CD4-positive, alpha-beta T cell (primary cell): ENCODE measurements at regions not wholly inside any gene's neighbourhood (a gene's known extent, or its start where the extent isn't known, plus 50 kb on each side); places are given as distances from the start of the nearest gene placed in this dataset.

Source experiments
- ATAC-seq: fragments of 200-7000 bp; cut with Tn5 transposase; one replicate; pipeline ENCODE4 v1.10.0; 2022; ENCODE audit warnings: mild to moderate bottlenecking; ENCODE audit not compliant: poor library complexity
- CTCF ChIA-PET: fragments of 350-600 bp; sonication (Branson Sonifier 250); formaldehyde crosslinking; loops from one replicate; lab custom pipeline; 2021; ENCODE audit warnings: antibody characterized with exemption, inconsistent platforms; lab: Charles Lee
- POLR2A ChIA-PET: fragments of 350-600 bp; sonication (Branson Sonifier 250); formaldehyde crosslinking; loops from one replicate; lab custom pipeline; 2021; ENCODE audit warnings: antibody characterized with exemption, inconsistent platforms; lab: Charles Lee
- DNase-seq, 14 experiments: peaks; one replicate each; pipeline ENCODE4 v3.0.0-alpha.2; 2013 to 2020; ENCODE audit warnings: mixed read lengths in 2 of 14
- H3K27ac ChIP-seq, 2 donors: one replicate each; pipeline versions ENCODE4 v1.5.1 to v1.7.0; 2013; ENCODE audit warnings: low read length in 2 of 2, low read depth in 1 of 2, mild to moderate bottlenecking in 1 of 2
- H3K27me3 ChIP-seq, 2 experiments: 1 replicate in 1 of 2; 2 replicates in 1 of 2; pipeline versions ENCODE4 v1.6.1 to v1.7.0; 2013; ENCODE audit warnings: low read length in 2 of 2, control low read depth in 1 of 2, mild to moderate bottlenecking in 1 of 2, moderate library complexity in 1 of 2; ENCODE audit not compliant: insufficient read depth in 2 of 2, control insufficient read depth in 1 of 2
- H3K36me3 ChIP-seq: one replicate; pipeline ENCODE4 v1.6.1; 2013; ENCODE audit warnings: low read length, control low read depth; ENCODE audit not compliant: insufficient read depth
- H3K4me1 ChIP-seq: one replicate; pipeline ENCODE4 v1.6.1; 2013; ENCODE audit warnings: low read length, control low read depth; ENCODE audit not compliant: insufficient read depth
- H3K4me3 ChIP-seq: one replicate; pipeline ENCODE4 v1.5.1; 2013; ENCODE audit warnings: mild to moderate bottlenecking, low read length, moderate library complexity
- H3K9me3 ChIP-seq, 2 experiments: 1 replicate in 1 of 2; 2 replicates in 1 of 2; pipeline versions ENCODE4 v1.6.1 to v1.7.0; 2013; ENCODE audit warnings: low read length in 2 of 2, mild to moderate bottlenecking in 2 of 2, control low read depth in 1 of 2, moderate library complexity in 1 of 2; ENCODE audit not compliant: control insufficient read depth in 1 of 2, insufficient read depth in 1 of 2
- H3K27ac Mint-ChIP-seq: one replicate; pipeline ENCODE4 v1.8.0; 2020; ENCODE audit warnings: mixed read lengths
- H3K27me3 Mint-ChIP-seq: one replicate; pipeline ENCODE4 v1.8.0; 2021; ENCODE audit warnings: mixed read lengths
- H3K36me3 Mint-ChIP-seq: one replicate; pipeline ENCODE4 v1.8.0; 2021; ENCODE audit warnings: low read depth, mixed read lengths
- H3K4me1 Mint-ChIP-seq: one replicate; pipeline ENCODE4 v1.8.0; 2021; ENCODE audit warnings: low read depth, mixed read lengths
- H3K4me3 Mint-ChIP-seq: one replicate; pipeline ENCODE4 v1.8.0; 2020; ENCODE audit warnings: mild to moderate bottlenecking, mixed read lengths
- H3K9me3 Mint-ChIP-seq: one replicate; pipeline ENCODE4 v1.8.0; 2020; ENCODE audit warnings: mixed read lengths
- CTCF ChIP-seq: fragments of 200-600 bp; IDR thresholded peaks from one replicate; pipeline ENCODE4 v1.8.0; 2022; ENCODE audit warnings: antibody characterized with exemption, mild to moderate bottlenecking
- intact Hi-C, 2 experiments: fragments of 100-400 bp; cut with DNase I in 1 of 2; cut with micrococcal nuclease in 1 of 2; formaldehyde crosslinking; loops; one replicate each; pipeline versions ENCODE4 v1.15.1 to v1.9.0; 2023 to 2025; cut with DNase I, micrococcal nuclease

DNA sequence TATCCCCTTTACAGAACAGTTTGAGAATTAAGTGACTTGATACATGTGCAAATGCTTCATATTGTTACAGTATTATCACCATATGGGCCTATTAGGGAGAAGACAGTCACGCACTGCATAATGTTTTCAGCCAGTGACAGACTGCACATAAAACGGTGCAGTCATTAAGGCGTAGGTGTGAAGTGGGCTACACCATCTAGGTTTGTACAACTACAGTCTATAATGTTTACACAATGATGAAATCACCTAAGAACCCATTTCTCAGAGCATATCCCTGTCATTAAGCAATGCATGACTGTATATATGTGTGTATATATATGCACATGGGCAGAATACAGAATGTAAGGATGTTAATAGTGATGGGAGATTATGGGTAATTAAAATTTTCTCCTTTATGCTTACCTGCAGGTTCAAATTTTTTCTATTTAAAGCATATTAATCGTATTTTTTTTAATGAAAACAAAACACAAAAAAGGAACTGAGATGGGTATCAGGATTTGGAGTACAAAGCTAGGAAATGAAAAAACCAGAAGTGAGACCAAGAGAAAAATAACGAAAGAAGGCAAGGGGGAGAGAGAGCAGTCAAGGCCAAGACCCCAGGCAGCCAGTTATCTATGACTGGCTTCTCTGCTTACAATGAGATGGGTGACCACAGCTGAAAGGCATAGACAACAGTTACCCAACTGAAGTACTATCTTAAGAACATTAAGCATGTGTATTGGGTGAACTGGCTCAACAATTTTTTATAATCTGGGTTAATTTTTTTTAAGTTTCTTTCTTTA, 122.9 kb upstream of the DAB1 start:
- Mint-ChIP-seq H3K9me3 (no peaks in the 10 kb centered on the region), H3K4me1 (no peaks in the 10 kb centered on the region), H3K27me3 (no peaks in the 10 kb centered on the region), H3K36me3 (no peaks in the 10 kb centered on the region), H3K27ac (no peak overlapping the region), H3K4me3 (no peak overlapping the region)
- CTCF ChIA-PET = no interaction called here
- no peaks in the 10 kb centered on the region for H3K9me3 ChIP-seq
- H3K27ac ChIP-seq = no peak overlapping the region
- intact Hi-C loops = no loop called here
- H3K27me3 ChIP-seq = no peaks in the 10 kb centered on the region
- POLR2A ChIA-PET = no interaction called here
- DNase-seq (no peak), ATAC-seq (no peak)
- no peaks in the 10 kb centered on the region for H3K4me1 ChIP-seq
- no peak for TF ChIP-seq CTCF
- no peak overlapping the region for H3K4me3 ChIP-seq
- H3K36me3 ChIP-seq = no peaks in the 10 kb centered on the region

DNA sequence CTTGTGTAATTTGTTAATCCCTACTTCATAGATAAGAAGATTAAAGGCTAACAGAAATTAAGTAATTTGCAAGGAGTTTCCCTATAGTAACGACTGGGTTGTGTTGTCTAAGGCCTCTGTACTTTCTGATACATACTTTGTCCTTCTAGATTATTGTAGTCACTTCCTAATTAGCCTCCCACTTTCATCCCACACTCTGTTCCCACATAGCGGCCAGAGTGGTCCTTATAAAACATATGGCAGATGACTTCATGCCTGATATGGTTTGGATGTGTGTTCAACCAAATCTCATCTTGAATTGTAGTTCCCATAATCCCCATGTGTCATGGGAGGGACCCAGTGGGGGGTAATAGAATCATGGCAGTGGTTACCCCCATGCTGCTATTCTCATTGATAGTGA, 120.5 kb upstream of the DAB1 start:
- Histone ChIP-seq H3K36me3 (no peaks in the 10 kb centered on the region), H3K27me3 (no peaks in the 10 kb centered on the region), H3K27ac (no peak overlapping the region), H3K4me3 (no peak overlapping the region), H3K9me3 (no peaks in the 10 kb centered on the region), H3K4me1 (no peaks in the 10 kb centered on the region)
- CTCF ChIA-PET = no interaction called here
- no peak for ATAC-seq
- H3K9me3 Mint-ChIP-seq = no peaks in the 10 kb centered on the region
- no peak overlapping the region for H3K4me3 Mint-ChIP-seq
- H3K27me3 Mint-ChIP-seq = no peaks in the 10 kb centered on the region
- DNase-seq = no peak
- no peak for TF ChIP-seq CTCF
- POLR2A ChIA-PET = no interaction called here
- intact Hi-C loops = no loop called here
- H3K4me1 Mint-ChIP-seq = no peaks in the 10 kb centered on the region
- H3K36me3 Mint-ChIP-seq = no peaks in the 10 kb centered on the region
- H3K27ac Mint-ChIP-seq = no peak overlapping the region

DNA sequence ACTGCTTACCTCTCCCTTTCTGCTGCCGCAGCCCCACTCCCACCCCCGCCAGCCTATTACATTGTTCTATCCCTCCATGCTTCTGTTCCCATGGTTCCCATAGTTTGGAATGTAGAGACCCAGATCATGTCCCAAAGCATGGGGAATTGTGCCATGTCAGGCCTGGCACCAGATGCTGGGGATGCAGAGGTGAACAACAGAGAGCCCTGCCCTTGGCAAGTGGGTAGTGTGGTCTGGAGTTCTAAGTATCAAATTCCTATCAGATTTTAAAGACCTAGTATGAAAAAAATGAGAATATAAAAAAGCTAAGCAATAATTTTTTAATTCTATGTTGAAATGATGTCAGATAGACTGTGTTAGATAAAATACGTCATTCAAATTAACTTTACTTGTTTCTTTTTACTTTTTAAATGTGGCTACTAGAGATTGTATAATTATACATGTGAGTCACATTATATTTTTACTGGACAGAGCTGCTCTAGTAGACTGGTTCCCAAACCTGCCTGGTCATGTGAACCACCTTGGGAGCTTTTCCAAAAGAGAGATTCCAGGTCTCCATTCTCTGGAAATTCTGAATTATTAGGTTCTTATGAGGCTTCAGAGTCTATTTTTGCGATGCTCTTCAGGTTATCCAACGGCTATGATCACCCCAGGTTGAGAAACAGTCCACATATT, 113.0 kb upstream of the DAB1 start:
- Mint-ChIP-seq H3K27me3 (no peaks in the 10 kb centered on the region), H3K4me3 (no peak overlapping the region), H3K4me1 (no peaks in the 10 kb centered on the region), H3K9me3 (no peaks in the 10 kb centered on the region), H3K27ac (no peak overlapping the region), H3K36me3 (no peaks in the 10 kb centered on the region)
- DNase-seq (no peak), ATAC-seq (no peak)
- intact Hi-C loops = no loop called here
- TF ChIP-seq CTCF = no peak
- ChIA-PET POLR2A (interaction anchor here (0.6 kb wide), 1 partner anchor 473 kb away, joined by 3 read pairs; no protein-coding TSS in a partner anchor), CTCF (no interaction called here)
- Histone ChIP-seq H3K27me3 (no peaks in the 10 kb centered on the region), H3K36me3 (no peaks in the 10 kb centered on the region), H3K4me3 (no peak overlapping the region), H3K27ac (no peak overlapping the region), H3K9me3 (peaks cover 0 to 4% of the 10 kb centered on the region in 2 experiments), H3K4me1 (no peaks in the 10 kb centered on the region)
